Central memory CD8-positive, alpha-beta T cell (primary cell): ENCODE measurements at regions not wholly inside any gene's neighbourhood (a gene's known extent, or its start where the extent isn't known, plus 50 kb on each side); places are given as distances from the start of the nearest gene placed in this dataset.

Experiments used
- ATAC-seq: fragments of 150-1000 bp; cut with Tn5 transposase; replicated peaks from 2 replicates; pipeline ENCODE4 v1.10.0; 2022; ENCODE audit warnings: mild to moderate bottlenecking, moderate FRiP score, moderate number of reproducible peaks; ENCODE audit not compliant: poor library complexity, severe bottlenecking; ENCODE audit errors: extremely low read depth
- DNase-seq, 2 donors: peaks; one replicate each; pipeline ENCODE4 v3.0.0; 2021; ENCODE audit warnings: low spot score in 2 of 2
- H3K27ac Mint-ChIP-seq: one replicate; pipeline ENCODE4 v1.8.0; 2022; ENCODE audit warnings: low read depth, mild to moderate bottlenecking, moderate library complexity, mixed read lengths
- H3K27me3 Mint-ChIP-seq: one replicate; pipeline ENCODE4 v1.8.0; 2022; ENCODE audit warnings: mixed read lengths
- H3K36me3 Mint-ChIP-seq: one replicate; pipeline ENCODE4 v1.8.0; 2022; ENCODE audit warnings: mild to moderate bottlenecking, moderate library complexity, mixed read lengths; ENCODE audit not compliant: insufficient read depth
- H3K4me1 Mint-ChIP-seq: one replicate; pipeline ENCODE4 v1.8.0; 2022; ENCODE audit warnings: mixed read lengths
- H3K4me3 Mint-ChIP-seq: one replicate; pipeline ENCODE4 v1.8.0; 2022; ENCODE audit warnings: mild to moderate bottlenecking, moderate library complexity, mixed read lengths
- H3K9me3 Mint-ChIP-seq: one replicate; pipeline ENCODE4 v1.8.0; 2022; ENCODE audit warnings: mixed read lengths

GRCh38 chr2:215601526-215601925 lies 165.7 kb upstream of the FN1 start:
- ATAC-seq (no peak), DNase-seq (no peak)
- H3K27me3 Mint-ChIP-seq, result peaks cover 31% of the 10 kb centered on the region
- no peak overlapping the region for H3K4me3 Mint-ChIP-seq
- no peaks in the 10 kb centered on the region for H3K4me1 Mint-ChIP-seq
- peaks cover 6% of the 10 kb centered on the region for H3K9me3 Mint-ChIP-seq
- no peak overlapping the region for H3K27ac Mint-ChIP-seq
- no peaks in the 10 kb centered on the region for H3K36me3 Mint-ChIP-seq

DNA sequence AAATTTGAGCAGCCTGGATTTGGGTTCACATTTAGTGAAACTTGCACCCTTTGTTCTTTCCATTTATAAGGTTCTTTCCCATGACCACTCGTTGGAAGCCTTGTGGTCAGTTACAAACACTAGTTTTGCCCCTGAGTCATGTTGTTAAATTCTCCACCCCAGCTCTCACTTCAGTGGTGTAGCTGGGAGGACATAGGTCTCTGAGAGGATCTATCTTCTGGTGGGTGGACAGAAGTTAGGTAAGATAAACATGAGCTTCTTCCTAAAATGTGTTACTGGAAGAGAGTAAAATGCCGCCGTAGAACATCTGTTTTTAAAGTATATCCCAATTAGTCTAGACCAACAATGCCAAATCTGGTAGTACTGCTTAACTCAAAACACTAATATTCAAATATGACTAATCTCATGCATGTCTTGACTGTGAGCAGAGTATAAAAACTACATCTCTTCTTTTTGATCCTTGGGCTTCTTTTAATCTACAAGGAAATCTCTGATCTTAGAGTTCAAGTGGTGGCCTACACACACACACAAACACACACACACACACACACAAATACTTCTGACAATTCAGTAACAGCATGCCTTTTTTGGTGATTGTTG lies 162.6 kb upstream of the FN1 start:
- no peak overlapping the region for H3K27ac Mint-ChIP-seq
- peaks cover 5% of the 10 kb centered on the region for H3K9me3 Mint-ChIP-seq
- DNase-seq (no peak), ATAC-seq (no peak)
- no peaks in the 10 kb centered on the region for H3K36me3 Mint-ChIP-seq
- H3K4me1 Mint-ChIP-seq, result no peaks in the 10 kb centered on the region
- no peak overlapping the region for H3K4me3 Mint-ChIP-seq
- peaks cover 22% of the 10 kb centered on the region for H3K27me3 Mint-ChIP-seq

- Mint-ChIP-seq H3K4me1 (no peaks in the 10 kb centered on the region), H3K36me3 (no peaks in the 10 kb centered on the region), H3K27ac (no peak overlapping the region), H3K27me3 (peaks cover 13% of the 10 kb centered on the region), H3K4me3 (no peak overlapping the region), H3K9me3 (no peaks in the 10 kb centered on the region)
- no peak for ATAC-seq
- no peak for DNase-seq
These were observed 161.7 kb upstream of the FN1 start for GRCh38 chr2:215597577-215597976.

DNA sequence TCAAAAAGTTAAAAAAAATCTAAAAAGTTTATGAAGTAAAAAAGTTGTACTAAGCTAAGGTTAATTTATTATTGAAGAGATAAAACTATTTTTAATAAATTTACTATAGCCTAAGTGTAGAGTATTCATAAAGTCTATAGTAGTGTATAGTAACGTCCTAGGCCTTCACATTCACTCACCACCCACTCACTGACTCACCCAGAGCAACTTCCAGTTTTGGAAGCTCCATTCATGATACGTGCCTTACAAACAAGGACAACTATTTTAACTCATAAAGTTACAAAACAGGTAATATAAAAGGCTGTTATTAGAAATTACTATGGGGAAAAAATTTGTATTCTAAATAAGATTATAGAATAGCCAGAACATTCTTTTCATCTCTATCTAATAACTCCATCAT lies 158.9 kb upstream of the FN1 start:
- ATAC-seq, result no peak
- H3K4me1 Mint-ChIP-seq, result no peaks in the 10 kb centered on the region
- no peak overlapping the region for H3K27ac Mint-ChIP-seq
- H3K9me3 Mint-ChIP-seq, result no peaks in the 10 kb centered on the region
- no peaks in the 10 kb centered on the region for H3K36me3 Mint-ChIP-seq
- no peak for DNase-seq
- no peak overlapping the region for H3K4me3 Mint-ChIP-seq
- peaks cover 13% of the 10 kb centered on the region for H3K27me3 Mint-ChIP-seq

- no peak overlapping the region for H3K4me3 Mint-ChIP-seq
- DNase-seq (no peak), ATAC-seq (no peak)
- H3K27me3 Mint-ChIP-seq, result peaks cover 13% of the 10 kb centered on the region
- no peaks in the 10 kb centered on the region for H3K4me1 Mint-ChIP-seq
- H3K27ac Mint-ChIP-seq, result no peak overlapping the region
- no peaks in the 10 kb centered on the region for H3K9me3 Mint-ChIP-seq
- no peaks in the 10 kb centered on the region for H3K36me3 Mint-ChIP-seq
These were observed 154.3 kb upstream of the FN1 start for GRCh38 chr2:215590010-215590745.

DNA sequence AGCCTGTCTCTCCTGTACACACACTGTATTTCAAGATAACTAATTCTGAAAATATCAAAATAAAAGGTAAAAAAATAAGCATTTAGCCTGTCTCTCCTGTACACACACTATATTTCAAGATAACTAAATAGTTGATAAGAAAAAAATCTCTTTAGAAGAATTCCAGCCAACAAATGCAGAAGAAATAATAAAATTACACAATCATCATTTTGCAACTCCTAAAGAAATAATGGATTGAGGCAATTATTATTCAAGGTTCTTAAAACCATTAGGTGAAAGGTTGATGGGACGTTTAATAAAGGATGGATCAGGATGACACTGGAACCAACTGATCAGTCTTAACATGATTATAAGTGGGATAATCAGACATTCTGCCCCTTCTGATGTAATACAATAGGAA lies 148.0 kb upstream of the FN1 start:
- DNase-seq, result no peak
- Mint-ChIP-seq H3K4me3 (no peak overlapping the region), H3K9me3 (no peaks in the 10 kb centered on the region), H3K27me3 (no peaks in the 10 kb centered on the region), H3K36me3 (no peaks in the 10 kb centered on the region), H3K27ac (no peak overlapping the region), H3K4me1 (no peaks in the 10 kb centered on the region)
- ATAC-seq, result no peak

GRCh38 chr2:215579809-215580208 lies 143.9 kb upstream of the FN1 start:
- Mint-ChIP-seq H3K36me3 (peaks cover 1% of the 10 kb centered on the region), H3K9me3 (no peaks in the 10 kb centered on the region), H3K4me1 (no peaks in the 10 kb centered on the region), H3K27me3 (no peaks in the 10 kb centered on the region), H3K4me3 (no peak overlapping the region), H3K27ac (no peak overlapping the region)
- DNase-seq (no peak), ATAC-seq (no peak)

- Mint-ChIP-seq H3K36me3 (peaks cover 1% of the 10 kb centered on the region), H3K9me3 (no peaks in the 10 kb centered on the region), H3K27ac (no peak overlapping the region), H3K27me3 (no peaks in the 10 kb centered on the region), H3K4me3 (no peak overlapping the region), H3K4me1 (no peaks in the 10 kb centered on the region)
- DNase-seq (no peak), ATAC-seq (no peak)
These were observed 141.5 kb upstream of the FN1 start for GRCh38 chr2:215577356-215577755.

DNA sequence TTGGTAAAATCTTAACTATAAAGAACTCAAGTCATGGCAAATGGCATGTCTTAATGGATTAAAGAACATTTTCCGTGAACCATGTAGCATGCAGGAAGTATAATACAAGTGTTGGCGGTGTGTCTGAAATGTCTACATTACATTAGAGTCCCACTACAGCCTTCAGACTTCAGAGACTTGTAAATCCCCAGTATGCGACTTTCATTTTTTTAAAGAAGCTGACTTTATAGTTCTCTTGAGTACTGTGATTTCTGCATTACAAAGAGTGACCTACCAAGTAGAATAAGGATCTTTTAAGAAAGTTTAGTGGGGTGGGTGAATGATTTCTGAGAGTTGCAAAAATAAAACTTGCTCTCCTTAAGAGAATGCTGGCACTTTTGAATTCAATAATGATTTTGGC lies 140.7 kb upstream of the FN1 start:
- Mint-ChIP-seq H3K36me3 (peaks cover 1% of the 10 kb centered on the region), H3K27ac (no peak overlapping the region), H3K9me3 (no peaks in the 10 kb centered on the region), H3K4me3 (no peak overlapping the region), H3K4me1 (no peaks in the 10 kb centered on the region), H3K27me3 (no peaks in the 10 kb centered on the region)
- DNase-seq (no peak), ATAC-seq (no peak)

DNA sequence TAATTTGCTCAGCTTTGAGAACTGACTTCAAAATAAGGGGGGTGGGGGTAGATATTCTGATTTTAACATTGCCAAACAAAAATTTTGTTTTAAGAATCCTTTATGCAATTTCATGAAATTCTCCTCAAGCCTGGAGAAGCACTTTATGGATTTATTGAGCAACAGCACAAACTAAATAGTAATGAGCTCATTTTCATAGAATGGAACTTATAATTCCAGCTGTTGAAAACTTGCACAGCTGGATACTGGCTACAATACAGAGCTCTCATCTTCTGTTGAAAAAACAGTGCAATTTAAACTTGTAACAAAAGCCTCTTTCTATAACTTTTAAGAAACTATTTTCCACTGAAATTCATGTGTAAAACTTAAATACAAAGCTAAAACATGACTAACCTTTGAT lies 137.6 kb upstream of the FN1 start:
- ATAC-seq, result no peak
- no peaks in the 10 kb centered on the region for H3K4me1 Mint-ChIP-seq

DNA sequence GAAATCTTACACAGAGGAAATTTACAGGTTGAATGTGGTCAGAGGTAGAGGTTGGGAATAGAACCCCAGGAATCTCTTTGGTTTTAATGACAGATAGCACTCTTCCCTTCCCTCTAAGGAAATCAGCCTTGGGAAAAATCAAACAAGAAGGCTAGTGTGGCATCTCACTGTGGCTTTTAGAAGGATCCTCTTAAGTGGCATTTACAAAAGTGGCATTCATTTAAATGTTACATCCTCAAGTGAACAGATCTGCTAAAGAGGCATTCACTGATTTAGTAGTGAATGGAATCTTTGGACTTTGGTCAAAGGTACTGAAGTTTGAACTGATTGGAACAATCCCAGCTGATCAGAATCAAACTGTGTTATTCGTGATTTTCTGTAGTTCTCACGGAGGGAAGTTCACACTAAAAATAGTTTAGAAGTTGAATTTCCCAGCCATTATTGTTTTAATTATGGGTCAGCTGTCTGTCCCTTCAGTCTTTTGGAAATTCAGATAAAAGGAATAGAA lies 136.5 kb upstream of the FN1 start:
- no peak overlapping the region for H3K27ac Mint-ChIP-seq
- no peaks in the 10 kb centered on the region for H3K9me3 Mint-ChIP-seq
- no peaks in the 10 kb centered on the region for H3K4me1 Mint-ChIP-seq
- DNase-seq (no peak), ATAC-seq (no peak)
- peaks cover 22% of the 10 kb centered on the region for H3K27me3 Mint-ChIP-seq
- H3K4me3 Mint-ChIP-seq, result no peak overlapping the region
- peaks cover 1% of the 10 kb centered on the region for H3K36me3 Mint-ChIP-seq

More for the DNA sequence above, 137.6 kb upstream of the FN1 start:
- DNase-seq, result no peak
- Mint-ChIP-seq H3K27me3 (peaks cover 20% of the 10 kb centered on the region), H3K4me3 (no peak overlapping the region), H3K36me3 (peaks cover 1% of the 10 kb centered on the region), H3K9me3 (no peaks in the 10 kb centered on the region), H3K27ac (no peak overlapping the region)

- no peak overlapping the region for H3K27ac Mint-ChIP-seq
- DNase-seq (no peak), ATAC-seq (no peak)
- no peak overlapping the region for H3K4me3 Mint-ChIP-seq
- H3K27me3 Mint-ChIP-seq, result peaks cover 22% of the 10 kb centered on the region
- H3K9me3 Mint-ChIP-seq, result no peaks in the 10 kb centered on the region
- H3K4me1 Mint-ChIP-seq, result no peaks in the 10 kb centered on the region
- peaks cover 1% of the 10 kb centered on the region for H3K36me3 Mint-ChIP-seq
These were observed 135.8 kb upstream of the FN1 start for GRCh38 chr2:215571689-215572088.

DNA sequence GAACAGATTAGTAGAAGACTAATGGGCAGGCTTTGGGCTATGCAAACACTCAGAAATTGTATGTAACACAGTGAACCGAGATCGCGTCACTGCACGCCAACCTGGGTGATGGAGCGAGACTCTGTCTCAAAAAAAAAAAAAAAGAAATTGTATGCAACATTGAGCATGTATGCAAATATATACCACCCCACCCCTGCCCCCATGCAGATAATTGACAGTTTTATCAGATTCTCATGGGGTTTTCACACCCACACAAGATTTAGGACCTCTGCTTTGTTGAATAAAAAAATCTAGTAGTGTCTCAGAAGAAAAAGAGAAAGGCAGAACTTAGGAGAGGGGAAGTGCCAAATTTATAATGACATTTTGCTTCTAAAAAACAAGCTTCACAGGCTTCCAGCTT lies 131.6 kb upstream of the FN1 start:
- no peak overlapping the region for H3K27ac Mint-ChIP-seq
- peaks cover 22% of the 10 kb centered on the region for H3K27me3 Mint-ChIP-seq
- ATAC-seq (no peak), DNase-seq (no peak)
- H3K4me1 Mint-ChIP-seq, result no peaks in the 10 kb centered on the region
- no peaks in the 10 kb centered on the region for H3K36me3 Mint-ChIP-seq
- no peaks in the 10 kb centered on the region for H3K9me3 Mint-ChIP-seq
- H3K4me3 Mint-ChIP-seq, result no peak overlapping the region
